ENCODE measurements at regions not wholly inside any gene's neighbourhood (a gene's known extent, or its start where the extent isn't known, plus 50 kb on each side); places are given as distances from the start of the nearest gene placed in this dataset.

DNA sequence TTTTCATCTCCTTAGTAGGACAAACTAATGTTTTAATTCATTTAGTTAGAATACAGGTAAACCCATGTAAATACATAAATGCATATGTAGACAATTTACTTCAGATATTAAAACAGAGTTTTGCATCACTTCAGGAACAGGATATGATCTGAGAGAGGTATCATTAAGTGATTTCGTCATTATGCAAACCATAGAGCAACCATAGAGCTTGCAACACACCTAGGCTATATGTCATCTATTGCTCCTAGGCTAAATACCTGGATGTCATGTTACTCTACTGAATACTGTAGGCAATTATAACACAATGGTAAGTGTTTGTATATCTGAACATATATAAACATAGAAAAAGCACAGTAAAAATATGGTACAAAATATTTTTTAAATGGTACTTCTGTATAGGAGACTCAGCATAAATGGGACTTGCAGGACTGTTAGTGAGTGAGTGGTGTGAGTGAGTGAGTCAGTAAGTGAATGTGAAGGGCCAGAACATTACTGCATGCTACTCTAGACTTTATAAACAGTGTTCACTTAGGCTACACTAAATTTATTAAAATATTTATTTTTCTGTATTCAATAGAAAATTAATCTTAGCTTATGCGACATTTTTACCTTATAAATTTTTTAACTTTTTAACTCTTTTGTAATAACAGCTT, 1377.5 kb upstream of the CDH9 start:
- no peaks in the 10 kb centered on the region for H3K27me3 ChIP-seq (ENCODE audit: insufficient read depth, poor library complexity, severe bottlenecking)
- no peak overlapping the region for H3K27ac ChIP-seq (replicated peaks)
- TF ChIP-seq, protein P1, sequence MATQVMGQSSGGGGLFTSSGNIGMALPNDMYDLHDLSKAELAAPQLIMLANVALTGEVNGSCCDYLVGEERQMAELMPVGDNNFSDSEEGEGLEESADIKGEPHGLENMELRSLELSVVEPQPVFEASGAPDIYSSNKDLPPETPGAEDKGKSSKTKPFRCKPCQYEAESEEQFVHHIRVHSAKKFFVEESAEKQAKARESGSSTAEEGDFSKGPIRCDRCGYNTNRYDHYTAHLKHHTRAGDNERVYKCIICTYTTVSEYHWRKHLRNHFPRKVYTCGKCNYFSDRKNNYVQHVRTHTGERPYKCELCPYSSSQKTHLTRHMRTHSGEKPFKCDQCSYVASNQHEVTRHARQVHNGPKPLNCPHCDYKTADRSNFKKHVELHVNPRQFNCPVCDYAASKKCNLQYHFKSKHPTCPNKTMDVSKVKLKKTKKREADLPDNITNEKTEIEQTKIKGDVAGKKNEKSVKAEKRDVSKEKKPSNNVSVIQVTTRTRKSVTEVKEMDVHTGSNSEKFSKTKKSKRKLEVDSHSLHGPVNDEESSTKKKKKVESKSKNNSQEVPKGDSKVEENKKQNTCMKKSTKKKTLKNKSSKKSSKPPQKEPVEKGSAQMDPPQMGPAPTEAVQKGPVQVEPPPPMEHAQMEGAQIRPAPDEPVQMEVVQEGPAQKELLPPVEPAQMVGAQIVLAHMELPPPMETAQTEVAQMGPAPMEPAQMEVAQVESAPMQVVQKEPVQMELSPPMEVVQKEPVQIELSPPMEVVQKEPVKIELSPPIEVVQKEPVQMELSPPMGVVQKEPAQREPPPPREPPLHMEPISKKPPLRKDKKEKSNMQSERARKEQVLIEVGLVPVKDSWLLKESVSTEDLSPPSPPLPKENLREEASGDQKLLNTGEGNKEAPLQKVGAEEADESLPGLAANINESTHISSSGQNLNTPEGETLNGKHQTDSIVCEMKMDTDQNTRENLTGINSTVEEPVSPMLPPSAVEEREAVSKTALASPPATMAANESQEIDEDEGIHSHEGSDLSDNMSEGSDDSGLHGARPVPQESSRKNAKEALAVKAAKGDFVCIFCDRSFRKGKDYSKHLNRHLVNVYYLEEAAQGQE (IDR thresholded peaks at IDR 0.05; ENCODE audit: insufficient replicate concordance, low read depth), result no peak
- TF ChIP-seq CTCF (IDR thresholded peaks at IDR 0.05; ENCODE audit: insufficient read depth, low read length) (no peak), SPI1 (IDR thresholded peaks at IDR 0.05; ENCODE audit: borderline replicate concordance, low read depth) (no peak), GABPA (IDR thresholded peaks at IDR 0.05; ENCODE audit: low read depth) (no peak), POLR2AphosphoS5 (IDR thresholded peaks at IDR 0.05; ENCODE audit: low read depth) (no peak)
- H3K4me3 ChIP-seq (replicated peaks; ENCODE audit: insufficient read depth, low read length), result no peak overlapping the region
- no peak for DNase-seq (ENCODE audit: low read depth in 1 of 2, low spot score in 1 of 2)

DNA sequence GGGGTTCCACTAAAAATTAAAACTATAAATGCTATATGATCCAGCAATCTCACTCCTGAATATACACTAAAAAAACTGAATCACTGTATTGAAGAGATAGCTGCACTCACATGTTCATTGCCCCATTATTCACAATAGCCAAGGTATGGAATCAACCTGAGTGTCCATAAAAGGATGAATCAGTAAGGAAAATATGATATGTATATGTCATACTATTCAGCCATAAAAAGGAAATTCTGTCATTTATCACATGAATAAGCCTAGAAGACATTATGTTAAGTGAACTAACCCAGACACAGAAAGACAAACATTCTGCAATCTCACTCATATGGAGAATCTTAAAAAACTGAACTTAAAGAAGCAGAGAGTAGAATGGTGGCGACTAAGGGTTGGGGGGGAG, 1376.2 kb upstream of the CDH9 start:
- TF ChIP-seq POLR2AphosphoS5 (IDR thresholded peaks at IDR 0.05; ENCODE audit: low read depth) (no peak), GABPA (IDR thresholded peaks at IDR 0.05; ENCODE audit: low read depth) (no peak), CTCF (IDR thresholded peaks at IDR 0.05; ENCODE audit: insufficient read depth, low read length) (no peak), SPI1 (IDR thresholded peaks at IDR 0.05; ENCODE audit: borderline replicate concordance, low read depth) (no peak)
- TF ChIP-seq, protein P1 (IDR thresholded peaks at IDR 0.05; ENCODE audit: insufficient replicate concordance, low read depth), result no peak

DNA sequence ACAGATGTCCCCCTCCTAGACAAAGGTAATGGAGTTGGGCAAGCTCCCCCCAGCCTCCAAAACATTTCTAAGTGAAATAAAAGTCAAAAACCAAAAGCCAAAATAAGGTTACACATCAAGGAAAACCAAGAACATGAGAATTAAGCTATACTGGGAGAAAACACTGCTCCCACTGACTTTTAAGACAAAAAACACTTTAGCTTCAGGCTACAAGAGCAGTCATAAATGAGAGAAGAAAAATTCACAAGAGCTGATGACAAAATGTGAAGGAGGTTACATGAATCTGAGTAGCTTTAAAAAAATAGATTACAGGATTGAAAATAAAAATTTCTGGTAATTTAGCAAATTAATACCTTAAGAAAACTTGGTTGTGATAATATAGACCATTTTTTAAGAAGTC, 1370.3 kb upstream of the CDH9 start:
- no peak overlapping the region for H3K4me3 ChIP-seq (replicated peaks; ENCODE audit: insufficient read depth, low read length)
- no peaks in the 10 kb centered on the region for H3K27me3 ChIP-seq (ENCODE audit: insufficient read depth, poor library complexity, severe bottlenecking)
- no peak for TF ChIP-seq GABPA (IDR thresholded peaks at IDR 0.05; ENCODE audit: low read depth)
- no peak for TF ChIP-seq POLR2AphosphoS5 (IDR thresholded peaks at IDR 0.05; ENCODE audit: low read depth)
- TF ChIP-seq, protein P1 (IDR thresholded peaks at IDR 0.05; ENCODE audit: insufficient replicate concordance, low read depth), result no peak
- no peak for TF ChIP-seq SPI1 (IDR thresholded peaks at IDR 0.05; ENCODE audit: borderline replicate concordance, low read depth)
- TF ChIP-seq CTCF (IDR thresholded peaks at IDR 0.05; ENCODE audit: insufficient read depth, low read length), result no peak
- no peak overlapping the region for H3K27ac ChIP-seq (replicated peaks)
- DNase-seq (ENCODE audit: low read depth in 1 of 2, low spot score in 1 of 2), result no peak

More for the DNA sequence above, 1376.2 kb upstream of the CDH9 start:
- Histone ChIP-seq H3K27ac (replicated peaks) (no peak overlapping the region), H3K27me3 (ENCODE audit: insufficient read depth, poor library complexity, severe bottlenecking) (no peaks in the 10 kb centered on the region), H3K4me3 (replicated peaks; ENCODE audit: insufficient read depth, low read length) (no peak overlapping the region)
- DNase-seq (ENCODE audit: low read depth in 1 of 2, low spot score in 1 of 2), result no peak

All from HL-60 (cell line).